CD4-positive, alpha-beta T cell treated with Interleukin-10 for 1 hour (primary cell): ENCODE measurements at regions not wholly inside any gene's neighbourhood (a gene's known extent, or its start where the extent isn't known, plus 50 kb on each side); places are given as distances from the start of the nearest gene placed in this dataset.
"Not testable (repeated sequence)": the region's sequence is repeated elsewhere in the genome, so short reads cannot be mapped to it uniquely, and the experiment has no call there.

Source experiments
- DNase-seq: peaks from one replicate; pipeline ENCODE4 v3.0.0-alpha.2; 2020

GRCh38 chr1:157205982-157206381 lies 67.8 kb upstream of the ETV3 start:
- not testable (repeated sequence) for DNase-seq

GRCh38 chr1:157203166-157203565 lies 65.0 kb upstream of the ETV3 start:
- no peak for DNase-seq

- DNase-seq: no peak
These were observed 64.1 kb upstream of the ETV3 start for GRCh38 chr1:157202331-157202730.

- no peak for DNase-seq
These were observed 63.6 kb upstream of the ETV3 start for GRCh38 chr1:157201767-157202166.

GRCh38 chr1:157200451-157200850 lies 62.3 kb upstream of the ETV3 start:
- DNase-seq: no peak

GRCh38 chr1:157199421-157199755 lies 61.2 kb upstream of the ETV3 start:
- no peak for DNase-seq

GRCh38 chr1:157198619-157199420 lies 60.6 kb upstream of the ETV3 start:
- no peak for DNase-seq

GRCh38 chr1:157197906-157198435 lies 59.8 kb upstream of the ETV3 start:
- DNase-seq: no peak

- DNase-seq: not testable (repeated sequence)
These were observed 58.7 kb upstream of the ETV3 start for GRCh38 chr1:157196670-157197456.

GRCh38 chr1:157196245-157196543 lies 58.0 kb upstream of the ETV3 start:
- DNase-seq: no peak

- no peak for DNase-seq
These were observed 57.5 kb upstream of the ETV3 start for GRCh38 chr1:157195521-157196244.

GRCh38 chr1:157194731-157195520 lies 56.7 kb upstream of the ETV3 start:
- DNase-seq: no peak

GRCh38 chr1:157193702-157194391 lies 55.7 kb upstream of the ETV3 start:
- peak; percentile 31 for DNase-seq

GRCh38 chr1:157193219-157193618 lies 55.0 kb upstream of the ETV3 start:
- no peak for DNase-seq

GRCh38 chr1:157189986-157190982 lies 52.1 kb upstream of the ETV3 start:
- DNase-seq: no peak

GRCh38 chr1:157189096-157189495 lies 50.9 kb upstream of the ETV3 start:
- no peak for DNase-seq
